Mesendoderm (in vitro differentiated cells): ENCODE measurements at regions not wholly inside any gene's neighbourhood (a gene's known extent, or its start where the extent isn't known, plus 50 kb on each side); places are given as distances from the start of the nearest gene placed in this dataset.

Experiments used
- DNase-seq: peaks from one replicate; pipeline ENCODE4 v3.0.0; 2013
- H2AK5ac ChIP-seq: 2 replicates; pipeline ENCODE4 v1.6.1; 2013; ENCODE audit warnings: low read length, inconsistent platforms
- H2BK120ac ChIP-seq: 2 replicates; pipeline ENCODE4 v1.6.1; 2013; ENCODE audit warnings: low read depth, mild to moderate bottlenecking, low read length, moderate library complexity, mixed read lengths
- H2BK15ac ChIP-seq: replicated peaks from 2 replicates; pipeline ENCODE4 v1.6.1; 2013; ENCODE audit warnings: low read depth, mild to moderate bottlenecking, moderate library complexity
- H2BK5ac ChIP-seq: 2 replicates; pipeline ENCODE4 v1.6.1; 2013; ENCODE audit warnings: low read length, inconsistent platforms
- H3K18ac ChIP-seq: 2 replicates; pipeline ENCODE4 v1.6.1; 2013; ENCODE audit warnings: mild to moderate bottlenecking, low read length, mixed read lengths
- H3K23ac ChIP-seq: one replicate; pipeline ENCODE4 v1.6.1; 2013; ENCODE audit warnings: low read length
- H3K27ac ChIP-seq: 2 replicates; pipeline ENCODE4 v1.5.1; 2013; ENCODE audit warnings: low read depth, mild to moderate bottlenecking, inconsistent platforms, low read length, moderate library complexity
- H3K27me3 ChIP-seq: 2 replicates; pipeline ENCODE4 v1.6.1; 2013; ENCODE audit warnings: low read length, control low read depth, mild to moderate bottlenecking, inconsistent platforms; ENCODE audit not compliant: insufficient read depth, poor library complexity
- H3K36me3 ChIP-seq: 2 replicates; pipeline ENCODE4 v1.6.1; 2013; ENCODE audit warnings: low read length, inconsistent platforms; ENCODE audit not compliant: control insufficient read depth, insufficient read depth
- H3K4ac ChIP-seq: one replicate; pipeline ENCODE4 v1.6.1; 2013; ENCODE audit warnings: low read depth, mild to moderate bottlenecking, low read length, moderate library complexity
- H3K4me1 ChIP-seq: 2 replicates; pipeline ENCODE4 v1.6.1; 2013; ENCODE audit warnings: low read depth, low read length, inconsistent platforms; ENCODE audit not compliant: control insufficient read depth
- H3K4me2 ChIP-seq: 2 replicates; pipeline ENCODE4 v1.6.1; 2013; ENCODE audit warnings: low read length
- H3K4me3 ChIP-seq: 2 replicates; pipeline ENCODE4 v1.5.1; 2013; ENCODE audit warnings: mild to moderate bottlenecking, low read length
- H3K56ac ChIP-seq: one replicate; pipeline ENCODE4 v1.6.1; 2013; ENCODE audit warnings: low read length
- H3K79me1 ChIP-seq: 2 replicates; pipeline ENCODE4 v1.6.1; 2013; ENCODE audit warnings: low read length, inconsistent platforms
- H3K79me2 ChIP-seq: 2 replicates; pipeline ENCODE4 v1.6.1; 2013; ENCODE audit warnings: mild to moderate bottlenecking, low read length; ENCODE audit not compliant: control insufficient read depth, insufficient read depth
- H3K9ac ChIP-seq: 2 replicates; pipeline ENCODE4 v1.6.1; 2013; ENCODE audit warnings: low read length, inconsistent platforms
- H4K5ac ChIP-seq: one replicate; pipeline ENCODE4 v1.6.1; 2013; ENCODE audit warnings: low read length
- H4K8ac ChIP-seq: one replicate; pipeline ENCODE4 v1.6.1; 2013; ENCODE audit warnings: low read depth, mild to moderate bottlenecking, control low read depth, low read length, moderate library complexity
- WGBS: extraction: QIAGEN DNeasy Blood & Tissue Kit; methylation state at CpG from one replicate; pipeline ENCODE4 v1.1.7; 2013; ENCODE audit warnings: low lambda C conversion rate, missing lambda C conversion rate; ENCODE audit not compliant: insufficient coverage; ENCODE audit errors: extremely low coverage; 5-methylcytosine and 5-hydroxymethylcytosine counted together

- H4K5ac ChIP-seq = no peak overlapping the region
- H3K36me3 ChIP-seq = no peaks in the 10 kb centered on the region
- H4K8ac ChIP-seq = no peak overlapping the region
- no peak overlapping the region for H3K4me2 ChIP-seq
- H3K79me1 ChIP-seq = no peaks in the 10 kb centered on the region
- H3K79me2 ChIP-seq = no peaks in the 10 kb centered on the region
- no peak overlapping the region for H3K9ac ChIP-seq
- H3K18ac ChIP-seq = no peak overlapping the region
- no peak overlapping the region for H3K23ac ChIP-seq
- H2BK120ac ChIP-seq = no peak overlapping the region
- no CpG with 5 or more reads among the region's 3 CpGs for WGBS
- no peaks in the 10 kb centered on the region for H3K4me1 ChIP-seq
- H2BK5ac ChIP-seq = no peak overlapping the region
- H2BK15ac ChIP-seq = no peak overlapping the region
- DNase-seq = peak; percentile 48
- no peak overlapping the region for H2AK5ac ChIP-seq
- no peak overlapping the region for H3K27ac ChIP-seq
- no peak overlapping the region for H3K4ac ChIP-seq
- H3K4me3 ChIP-seq = no peak overlapping the region
- no peaks in the 10 kb centered on the region for H3K27me3 ChIP-seq
- no peak overlapping the region for H3K56ac ChIP-seq
Measured at GRCh38 chr7:21141476-21141875, 286.4 kb upstream of the SP4 start.

- Histone ChIP-seq H4K8ac (no peak overlapping the region), H3K4me2 (no peak overlapping the region), H3K27ac (no peak overlapping the region), H3K4me3 (no peak overlapping the region), H3K4ac (no peak overlapping the region), H3K9ac (no peak overlapping the region), H3K36me3 (no peaks in the 10 kb centered on the region), H3K56ac (no peak overlapping the region), H2AK5ac (no peak overlapping the region), H3K79me2 (no peaks in the 10 kb centered on the region), H3K27me3 (no peaks in the 10 kb centered on the region), H3K4me1 (no peaks in the 10 kb centered on the region), H3K79me1 (no peaks in the 10 kb centered on the region), H2BK120ac (no peak overlapping the region), H3K18ac (no peak overlapping the region), H4K5ac (no peak overlapping the region), H3K23ac (no peak overlapping the region), H2BK5ac (no peak overlapping the region), H2BK15ac (no peak overlapping the region)
- no CpG with 5 or more reads among the region's 8 CpGs for WGBS
- no peak for DNase-seq
Measured at GRCh38 chr7:21142081-21142480, 285.8 kb upstream of the SP4 start.

DNA sequence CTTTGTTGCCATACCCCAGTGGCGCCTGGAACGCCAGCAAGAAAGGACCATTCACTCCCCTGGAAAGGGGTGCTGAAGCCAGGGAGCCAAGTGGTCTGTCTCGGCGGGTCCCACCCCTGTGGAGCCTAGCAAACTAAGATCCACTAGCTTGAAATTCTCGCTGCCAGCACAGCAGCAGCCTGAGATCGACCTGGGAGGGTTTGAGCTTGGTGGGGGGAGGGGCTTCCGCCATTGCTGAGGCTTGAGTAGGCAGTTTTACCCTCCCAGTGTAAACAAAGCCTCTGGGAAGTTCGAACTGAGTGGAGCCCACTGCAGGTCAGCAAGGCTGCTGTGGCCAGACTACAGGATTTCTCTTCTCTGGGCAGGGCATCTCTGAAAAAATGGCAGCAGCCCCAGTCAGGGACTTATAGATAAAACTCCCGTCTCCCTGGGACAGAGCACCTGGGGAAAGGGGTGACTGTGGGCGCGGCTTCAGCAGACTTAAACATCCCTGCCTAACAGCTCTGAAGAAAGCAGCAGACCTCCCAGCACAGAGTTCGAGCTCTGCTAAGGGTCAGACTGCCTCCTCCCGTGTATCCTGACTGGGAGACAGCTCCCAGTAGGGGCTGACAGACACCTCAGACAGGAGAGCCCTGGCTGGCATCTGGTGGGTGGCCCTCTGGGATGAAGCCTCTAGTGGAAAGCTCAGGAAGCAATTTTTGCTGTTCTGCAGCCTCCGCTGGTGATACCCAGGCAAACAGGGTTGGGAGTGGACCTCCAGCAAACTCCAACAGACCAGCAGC is 281.1 kb upstream of the SP4 start:
- H3K27me3 ChIP-seq = no peaks in the 10 kb centered on the region
- H2AK5ac ChIP-seq = no peak overlapping the region
- no peak overlapping the region for H3K9ac ChIP-seq
- H2BK5ac ChIP-seq = no peak overlapping the region
- no peak overlapping the region for H3K4me3 ChIP-seq
- no peak overlapping the region for H4K5ac ChIP-seq
- H3K79me1 ChIP-seq = no peaks in the 10 kb centered on the region
- H2BK15ac ChIP-seq = peak overlapping the region; percentile 75
- no CpG with 5 or more reads among the region's 14 CpGs for WGBS
- no peak overlapping the region for H3K23ac ChIP-seq
- H3K18ac ChIP-seq = no peak overlapping the region
- H3K4ac ChIP-seq = no peak overlapping the region
- H3K4me1 ChIP-seq = no peaks in the 10 kb centered on the region
- peak; percentile 55 for DNase-seq
- H3K56ac ChIP-seq = peak overlapping the region; percentile 49
- H4K8ac ChIP-seq = no peak overlapping the region
- H3K79me2 ChIP-seq = no peaks in the 10 kb centered on the region
- H3K36me3 ChIP-seq = no peaks in the 10 kb centered on the region
- H3K27ac ChIP-seq = no peak overlapping the region
- no peak overlapping the region for H3K4me2 ChIP-seq
- H2BK120ac ChIP-seq = no peak overlapping the region

DNA sequence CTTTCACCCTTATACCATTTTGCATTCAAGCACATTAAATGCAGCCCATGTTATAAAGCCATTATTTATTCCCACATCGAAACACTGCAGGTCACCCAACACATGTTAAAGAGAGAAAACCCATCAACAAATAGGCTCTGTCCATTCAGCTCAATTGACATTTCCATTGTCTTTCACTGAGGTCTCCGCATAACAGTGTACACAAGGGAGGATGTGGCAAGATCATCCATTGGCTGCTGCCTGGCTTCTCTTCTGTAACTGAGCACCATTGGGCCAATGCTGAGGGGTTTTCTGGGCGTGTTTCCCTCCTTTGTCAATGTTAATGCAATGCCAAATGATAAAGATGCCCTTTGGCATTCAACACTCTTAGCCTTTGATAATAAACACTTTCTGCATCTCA is 278.1 kb upstream of the SP4 start:
- no peaks in the 10 kb centered on the region for H3K4me1 ChIP-seq
- H3K9ac ChIP-seq = no peak overlapping the region
- H3K27ac ChIP-seq = no peak overlapping the region
- H3K23ac ChIP-seq = no peak overlapping the region
- DNase-seq = no peak
- no peak overlapping the region for H2BK120ac ChIP-seq
- no peak overlapping the region for H2BK5ac ChIP-seq
- no peaks in the 10 kb centered on the region for H3K79me2 ChIP-seq
- no peak overlapping the region for H3K4me2 ChIP-seq
- H2BK15ac ChIP-seq = no peak overlapping the region
- WGBS = no CpG with 5 or more reads among the region's 3 CpGs
- H3K36me3 ChIP-seq = no peaks in the 10 kb centered on the region
- no peak overlapping the region for H4K5ac ChIP-seq
- H3K4me3 ChIP-seq = no peak overlapping the region
- no peaks in the 10 kb centered on the region for H3K79me1 ChIP-seq
- no peak overlapping the region for H4K8ac ChIP-seq
- no peaks in the 10 kb centered on the region for H3K27me3 ChIP-seq
- no peak overlapping the region for H3K18ac ChIP-seq
- H3K56ac ChIP-seq = no peak overlapping the region
- H2AK5ac ChIP-seq = no peak overlapping the region
- H3K4ac ChIP-seq = no peak overlapping the region

DNA sequence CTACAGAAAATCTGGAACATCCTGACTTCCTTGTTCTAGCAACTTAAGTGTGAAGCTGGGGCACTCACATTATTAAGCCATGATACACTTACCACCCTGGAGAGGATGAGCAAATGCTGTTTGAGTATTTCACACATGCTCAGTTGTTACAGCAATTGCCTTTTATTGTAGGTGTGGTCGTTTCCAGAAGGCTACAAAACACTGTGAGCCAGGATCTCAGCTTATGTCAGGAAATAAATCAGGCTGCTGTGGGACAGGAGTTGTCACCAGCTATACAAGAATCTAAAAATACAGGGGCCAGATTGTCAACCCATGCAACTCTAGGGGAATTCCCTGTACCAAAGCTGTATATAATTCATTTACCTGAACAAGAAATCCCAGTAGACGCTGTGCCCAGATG is 273.3 kb upstream of the SP4 start:
- DNase-seq = no peak
- Histone ChIP-seq H3K9ac (no peak overlapping the region), H3K4me1 (no peaks in the 10 kb centered on the region), H3K4me2 (no peak overlapping the region), H3K4me3 (no peak overlapping the region), H2BK15ac (no peak overlapping the region), H4K5ac (no peak overlapping the region), H3K79me2 (no peaks in the 10 kb centered on the region), H3K27ac (no peak overlapping the region), H3K4ac (no peak overlapping the region), H2AK5ac (no peak overlapping the region), H3K27me3 (no peaks in the 10 kb centered on the region), H3K56ac (no peak overlapping the region), H2BK5ac (no peak overlapping the region), H3K79me1 (no peaks in the 10 kb centered on the region), H2BK120ac (no peak overlapping the region), H3K36me3 (no peaks in the 10 kb centered on the region), H4K8ac (no peak overlapping the region), H3K18ac (no peak overlapping the region), H3K23ac (no peak overlapping the region)
- no CpG with 5 or more reads among the region's 2 CpGs for WGBS

- H2AK5ac ChIP-seq = no peak overlapping the region
- H3K27me3 ChIP-seq = no peaks in the 10 kb centered on the region
- H3K9ac ChIP-seq = no peak overlapping the region
- H2BK15ac ChIP-seq = no peak overlapping the region
- H3K79me1 ChIP-seq = no peaks in the 10 kb centered on the region
- H3K56ac ChIP-seq = no peak overlapping the region
- no peak overlapping the region for H3K18ac ChIP-seq
- no CpG with 5 or more reads among the region's 1 CpG for WGBS
- H3K4me1 ChIP-seq = no peaks in the 10 kb centered on the region
- H3K27ac ChIP-seq = no peak overlapping the region
- H3K23ac ChIP-seq = no peak overlapping the region
- H3K36me3 ChIP-seq = no peaks in the 10 kb centered on the region
- no peak overlapping the region for H2BK5ac ChIP-seq
- no peak overlapping the region for H3K4ac ChIP-seq
- H3K79me2 ChIP-seq = no peaks in the 10 kb centered on the region
- no peak for DNase-seq
- no peak overlapping the region for H3K4me2 ChIP-seq
- H4K5ac ChIP-seq = no peak overlapping the region
- no peak overlapping the region for H2BK120ac ChIP-seq
- H3K4me3 ChIP-seq = no peak overlapping the region
- H4K8ac ChIP-seq = no peak overlapping the region
Measured at GRCh38 chr7:21159506-21159905, 268.4 kb upstream of the SP4 start.
